Coronary artery (tissue), 2 donors: ENCODE measurements at regions not wholly inside any gene's neighbourhood (a gene's known extent, or its start where the extent isn't known, plus 50 kb on each side); places are given as distances from the start of the nearest gene placed in this dataset.

Experiments
- DNase-seq: peaks from one replicate; pipeline ENCODE4 v3.0.0-alpha.2; 2017; ENCODE audit warnings: low spot score
- H3K27ac ChIP-seq, 2 donors: fragments of 200-600 bp; sonication (generic); one replicate each; pipeline ENCODE4 v1.5.1; 2016 to 2019
- H3K4me3 ChIP-seq: fragments of 200-600 bp; sonication (generic); 2 replicates; pipeline ENCODE4 v1.5.1; 2016; ENCODE audit warnings: mild to moderate bottlenecking, moderate library complexity
- TF ChIP-seq, protein P1 (sequence below): fragments of 200-600 bp; sonication (generic); IDR thresholded peaks from one replicate; pipeline ENCODE4 v1.5.1; 2019; ENCODE audit warnings: antibody characterized with exemption

DNA sequence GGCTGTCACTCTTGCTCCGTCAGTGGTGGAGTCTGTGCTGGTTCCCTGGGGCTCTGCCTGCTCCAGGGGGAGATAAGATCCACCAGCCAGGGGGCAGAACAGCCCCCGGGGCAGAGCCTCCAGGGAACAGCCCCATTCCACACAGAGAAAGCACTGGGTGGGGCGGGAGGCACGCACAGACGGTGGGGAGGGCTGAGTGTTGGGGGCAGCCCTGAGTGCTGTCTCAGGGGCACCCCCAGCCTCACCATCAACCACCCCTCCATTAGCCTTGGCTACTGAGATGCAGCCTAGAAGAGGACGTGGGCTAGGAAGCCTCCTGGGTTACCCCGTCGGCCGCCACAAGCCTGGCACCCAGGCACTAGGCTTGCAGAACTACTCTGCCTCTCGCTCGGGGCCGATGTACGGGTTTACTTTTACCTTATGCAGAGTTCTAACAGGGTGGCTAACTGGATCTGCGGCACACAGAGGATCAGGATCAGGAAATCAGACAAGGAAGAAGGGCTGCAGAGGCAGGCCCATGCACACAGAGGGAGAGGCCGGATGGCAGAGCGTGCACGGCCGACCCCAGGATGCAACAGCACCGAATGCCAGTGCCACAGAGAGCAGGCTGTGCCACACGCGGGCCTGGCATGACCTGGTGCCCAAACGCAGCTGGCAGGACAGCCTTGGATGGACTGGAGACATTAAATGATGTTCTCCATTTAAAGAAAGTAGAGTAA, 140.5 kb downstream of the CTTN start:
- Histone ChIP-seq H3K27ac (no peak overlapping the region), H3K4me3 (no peak overlapping the region)
- DNase-seq = no peak
- TF ChIP-seq, protein P1, sequence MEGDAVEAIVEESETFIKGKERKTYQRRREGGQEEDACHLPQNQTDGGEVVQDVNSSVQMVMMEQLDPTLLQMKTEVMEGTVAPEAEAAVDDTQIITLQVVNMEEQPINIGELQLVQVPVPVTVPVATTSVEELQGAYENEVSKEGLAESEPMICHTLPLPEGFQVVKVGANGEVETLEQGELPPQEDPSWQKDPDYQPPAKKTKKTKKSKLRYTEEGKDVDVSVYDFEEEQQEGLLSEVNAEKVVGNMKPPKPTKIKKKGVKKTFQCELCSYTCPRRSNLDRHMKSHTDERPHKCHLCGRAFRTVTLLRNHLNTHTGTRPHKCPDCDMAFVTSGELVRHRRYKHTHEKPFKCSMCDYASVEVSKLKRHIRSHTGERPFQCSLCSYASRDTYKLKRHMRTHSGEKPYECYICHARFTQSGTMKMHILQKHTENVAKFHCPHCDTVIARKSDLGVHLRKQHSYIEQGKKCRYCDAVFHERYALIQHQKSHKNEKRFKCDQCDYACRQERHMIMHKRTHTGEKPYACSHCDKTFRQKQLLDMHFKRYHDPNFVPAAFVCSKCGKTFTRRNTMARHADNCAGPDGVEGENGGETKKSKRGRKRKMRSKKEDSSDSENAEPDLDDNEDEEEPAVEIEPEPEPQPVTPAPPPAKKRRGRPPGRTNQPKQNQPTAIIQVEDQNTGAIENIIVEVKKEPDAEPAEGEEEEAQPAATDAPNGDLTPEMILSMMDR = no peak

DNA sequence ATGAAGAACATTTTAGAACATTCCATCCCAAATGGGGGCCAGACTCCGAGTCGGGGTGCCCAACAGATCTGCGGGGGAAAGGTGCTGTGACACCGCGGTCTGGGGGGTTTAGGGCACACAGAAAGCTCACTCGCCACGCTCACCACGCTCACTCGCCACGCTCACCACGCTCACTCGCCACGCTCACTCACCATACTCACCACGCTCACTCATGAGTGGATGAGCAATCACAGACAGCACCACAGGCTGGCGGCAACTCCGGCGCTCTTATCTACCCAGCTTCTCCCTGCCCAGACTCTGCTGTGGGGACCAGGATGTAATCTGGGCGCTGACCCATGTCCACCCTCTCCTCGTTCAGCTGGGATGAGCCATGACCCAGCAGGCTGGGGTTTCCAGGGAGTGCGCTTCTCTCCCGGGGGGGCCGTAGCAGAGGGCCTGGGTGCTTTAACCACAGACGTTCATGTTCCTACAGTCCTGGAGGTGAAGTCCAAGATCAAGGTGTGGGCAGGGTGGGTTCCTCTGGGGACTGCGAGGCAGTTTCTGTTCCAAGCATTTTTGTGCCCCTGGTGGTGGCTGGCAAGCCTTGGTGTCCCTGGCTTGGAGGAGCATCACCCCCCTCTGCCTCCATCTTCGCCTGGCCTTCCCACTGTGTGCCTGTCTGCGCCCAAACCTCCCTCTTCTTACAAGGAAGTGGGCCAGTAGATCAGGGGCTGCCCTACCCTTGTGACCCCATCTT, 141.2 kb downstream of the CTTN start:
- Histone ChIP-seq H3K4me3 (no peak overlapping the region), H3K27ac (no peak overlapping the region)
- TF ChIP-seq, protein P1 = no peak
- DNase-seq = no peak

DNA sequence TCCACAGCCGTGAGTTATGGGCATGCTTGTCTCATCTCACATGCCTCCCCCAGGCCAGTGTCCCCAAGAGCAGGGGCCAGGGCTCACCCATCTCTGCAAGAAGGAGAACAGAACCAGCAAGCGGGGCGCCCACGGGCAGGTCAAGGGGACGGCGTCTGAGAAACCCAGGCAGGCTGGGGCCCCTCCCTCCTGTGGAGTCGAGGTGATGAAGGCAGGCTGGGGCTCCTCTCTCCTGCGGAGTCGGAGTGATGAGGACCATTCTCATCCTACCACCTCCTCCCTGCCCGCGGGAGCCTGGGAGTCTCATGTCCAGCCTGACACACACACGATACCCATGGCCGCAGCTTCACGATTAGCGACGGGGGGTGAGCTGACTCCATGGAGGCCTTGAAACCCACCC, 141.9 kb downstream of the CTTN start:
- no peak overlapping the region for H3K4me3 ChIP-seq
- TF ChIP-seq, protein P1 = no peak
- no peak for DNase-seq
- no peak overlapping the region for H3K27ac ChIP-seq

DNA sequence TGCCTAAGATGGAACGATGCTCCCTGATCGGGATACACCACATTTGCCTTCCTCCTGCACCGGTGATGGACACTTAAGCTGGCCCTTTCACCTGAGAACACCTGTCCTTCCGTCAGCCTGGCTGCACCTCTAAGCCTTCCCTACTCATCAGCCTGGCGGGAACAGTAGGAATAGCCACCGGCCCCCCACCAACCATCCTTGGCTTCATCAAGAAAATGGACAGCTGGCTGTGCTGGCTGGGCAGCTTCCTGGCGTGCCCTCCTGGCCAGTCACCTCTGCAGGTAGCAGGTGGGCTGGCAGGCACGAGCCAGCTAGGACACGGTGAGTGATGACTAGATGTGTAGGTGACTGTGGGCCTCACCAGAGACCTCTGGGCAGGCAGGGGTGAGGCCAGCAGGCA, 142.8 kb downstream of the CTTN start:
- no peak overlapping the region for H3K27ac ChIP-seq
- no peak overlapping the region for H3K4me3 ChIP-seq
- no peak for DNase-seq
- TF ChIP-seq, protein P1 = no peak

DNA sequence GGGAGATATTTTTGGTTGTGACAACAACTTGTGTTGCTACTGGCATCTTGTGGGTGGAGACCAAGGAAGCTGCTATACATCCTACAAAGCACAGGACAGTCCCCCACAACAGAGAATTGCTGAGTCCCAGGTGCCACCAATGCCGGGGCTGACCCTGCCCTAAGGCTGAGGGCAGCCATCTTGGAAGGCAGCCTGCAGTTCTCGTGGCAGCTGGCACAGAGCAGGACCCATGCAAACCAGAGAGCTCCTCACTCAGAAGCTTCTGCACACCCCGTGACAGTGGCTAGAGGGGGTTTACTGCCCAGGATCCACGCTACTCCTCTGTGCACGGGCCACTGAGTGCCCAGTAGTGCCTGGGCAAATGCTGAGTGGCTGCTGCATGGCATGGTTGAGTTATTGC, 143.4 kb downstream of the CTTN start:
- Histone ChIP-seq H3K27ac (no peak overlapping the region), H3K4me3 (no peak overlapping the region)
- TF ChIP-seq, protein P1 = no peak
- no peak for DNase-seq

DNA sequence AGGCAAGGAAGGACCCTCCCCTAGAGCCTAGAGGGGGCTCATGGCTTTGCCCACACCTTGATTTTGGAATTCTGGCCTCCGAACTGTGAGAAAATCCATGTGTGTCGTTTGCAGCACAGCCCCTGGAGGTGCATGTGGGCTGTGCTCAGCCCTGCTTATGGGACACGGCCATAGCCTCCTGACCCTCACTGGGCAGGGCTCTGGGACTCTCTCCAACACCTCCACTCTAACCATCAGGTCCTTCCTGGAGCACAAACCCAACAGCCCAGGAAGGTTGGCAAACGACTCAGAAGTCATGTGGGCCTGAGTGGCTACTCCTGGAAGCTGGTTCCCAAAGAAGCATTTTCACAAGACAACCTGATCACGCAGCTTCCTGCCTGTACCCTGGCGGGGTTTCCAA, 144.1 kb downstream of the CTTN start:
- TF ChIP-seq, protein P1 = no peak
- H3K27ac ChIP-seq = no peak overlapping the region
- H3K4me3 ChIP-seq = no peak overlapping the region
- no peak for DNase-seq

DNA sequence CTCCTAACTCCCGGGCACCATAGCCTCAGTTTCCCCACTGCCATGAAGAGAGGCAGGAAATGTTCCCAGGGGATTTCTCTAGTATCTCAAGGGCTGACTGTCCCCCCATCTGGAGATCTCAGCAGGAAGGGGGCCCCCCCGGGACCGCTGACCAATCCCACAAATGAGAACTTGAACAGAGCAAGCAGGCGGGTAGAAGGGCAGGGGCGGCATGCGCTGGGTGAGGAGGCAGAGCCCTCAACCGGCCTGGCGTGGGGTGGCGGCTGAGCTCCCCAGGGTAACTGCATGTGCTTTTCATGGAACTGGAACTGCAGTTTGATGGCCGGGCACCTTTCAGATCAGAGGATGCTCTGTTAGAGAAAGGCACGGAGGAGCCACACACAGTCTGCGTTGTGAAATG, 144.5 kb downstream of the CTTN start:
- TF ChIP-seq, protein P1 = no peak
- no peak for DNase-seq

More for the DNA sequence above, 144.5 kb downstream of the CTTN start:
- no peak overlapping the region for H3K27ac ChIP-seq
- H3K4me3 ChIP-seq = no peak overlapping the region
